Kidney glomerular epithelial cell (primary cell): ENCODE measurements at regions not wholly inside any gene's neighbourhood (a gene's known extent, or its start where the extent isn't known, plus 50 kb on each side); places are given as distances from the start of the nearest gene placed in this dataset.

Source experiments
- DNase-seq: peaks from one replicate; lab custom pipeline; 2025; lab: John Stamatoyannopoulos, UW

- no peak for DNase-seq
Observed at GRCh38 chr5:164600274-164600673, 1094.9 kb downstream of the MAT2B start.

GRCh38 chr5:164600929-164601535, 1095.6 kb downstream of the MAT2B start:
- no peak for DNase-seq

GRCh38 chr5:164608507-164608906, 1103.1 kb downstream of the MAT2B start:
- no peak for DNase-seq

GRCh38 chr5:164610374-164610773, 1105.0 kb downstream of the MAT2B start:
- no peak for DNase-seq

GRCh38 chr5:164614707-164615106, 1109.3 kb downstream of the MAT2B start:
- DNase-seq = no peak

GRCh38 chr5:164617290-164617689, 1111.9 kb downstream of the MAT2B start:
- DNase-seq = no peak

- DNase-seq = no peak
Observed at GRCh38 chr5:164627021-164627420, 1121.6 kb downstream of the MAT2B start.

- no peak for DNase-seq
Observed at GRCh38 chr5:164636456-164636855, 1131.0 kb downstream of the MAT2B start.

- no peak for DNase-seq
Observed at GRCh38 chr5:164637931-164638521, 1132.6 kb downstream of the MAT2B start.

- no peak for DNase-seq
Observed at GRCh38 chr5:164649266-164649665, 1143.8 kb downstream of the MAT2B start.

- DNase-seq = no peak
Observed at GRCh38 chr5:164650427-164650826, 1145.0 kb downstream of the MAT2B start.

- no peak for DNase-seq
Observed at GRCh38 chr5:164651546-164652275, 1146.3 kb downstream of the MAT2B start.

GRCh38 chr5:164652276-164652660, 1146.8 kb downstream of the MAT2B start:
- no peak for DNase-seq

GRCh38 chr5:164663198-164663989, 1158.0 kb downstream of the MAT2B start:
- peak; percentile 46 for DNase-seq

GRCh38 chr5:164671640-164672039, 1166.2 kb downstream of the MAT2B start:
- DNase-seq = no peak

- no peak for DNase-seq
Observed at GRCh38 chr5:164672205-164672604, 1166.8 kb downstream of the MAT2B start.

- DNase-seq = peak; percentile 17
Observed at GRCh38 chr5:164672931-164673694, 1167.7 kb downstream of the MAT2B start.

- DNase-seq = no peak
Observed at GRCh38 chr5:164679461-164679860, 1174.0 kb downstream of the MAT2B start.

- no peak for DNase-seq
Observed at GRCh38 chr5:164680216-164680615, 1174.8 kb downstream of the MAT2B start.

- DNase-seq = no peak
Observed at GRCh38 chr5:164680812-164681520, 1175.5 kb downstream of the MAT2B start.

- DNase-seq = no peak
Observed at GRCh38 chr5:164687391-164687790, 1182.0 kb downstream of the MAT2B start.
